M059J (cell line): ENCODE measurements at regions not wholly inside any gene's neighbourhood (a gene's known extent, or its start where the extent isn't known, plus 50 kb on each side); places are given as distances from the start of the nearest gene placed in this dataset.

ENCODE experiments used
- DNase-seq: peaks from one replicate; pipeline ENCODE4 v3.0.0-alpha.2; 2012; ENCODE audit warnings: low read depth

DNA sequence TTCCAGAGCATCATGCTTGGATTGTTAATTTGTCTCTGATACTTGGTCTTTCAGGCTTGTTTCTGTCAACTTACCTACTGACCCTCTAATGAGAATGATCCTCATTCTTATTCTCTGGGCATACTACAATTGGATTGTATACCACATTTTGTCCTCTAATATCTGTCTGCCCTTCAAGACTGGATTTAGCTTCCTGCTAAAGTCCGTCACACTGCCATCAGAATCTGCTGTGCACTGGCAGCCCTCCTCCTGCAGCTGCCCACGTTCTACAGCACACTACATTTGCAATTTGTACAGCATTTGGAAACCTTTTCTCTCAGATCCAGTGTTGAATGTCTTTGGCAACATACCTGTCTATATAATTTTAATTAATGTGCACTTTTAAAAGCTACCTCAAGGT, 183.1 kb downstream of the ZNF330 start:
- no peak for DNase-seq

DNA sequence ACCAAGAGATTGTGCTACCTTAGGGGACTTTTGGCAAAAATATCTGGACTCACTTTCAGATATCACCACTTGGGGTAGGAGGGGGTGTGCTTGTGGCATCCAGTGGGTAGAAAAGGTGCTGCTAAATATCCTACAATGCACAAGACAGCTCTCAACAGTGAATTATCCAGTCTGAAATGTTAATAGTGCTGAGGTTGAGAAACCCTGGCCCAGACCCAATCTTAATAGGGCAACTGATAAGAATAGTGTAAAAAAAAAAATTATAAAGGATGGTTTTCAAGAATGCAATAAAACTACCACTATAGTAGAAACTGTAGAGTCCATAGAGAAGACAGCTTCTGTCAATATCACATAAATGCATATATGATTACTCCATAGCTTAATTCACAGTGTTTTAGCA, 185.5 kb downstream of the ZNF330 start:
- DNase-seq: no peak

- no peak for DNase-seq
Observed at GRCh38 chr4:141409556-141409955, 188.9 kb downstream of the ZNF330 start.

DNA sequence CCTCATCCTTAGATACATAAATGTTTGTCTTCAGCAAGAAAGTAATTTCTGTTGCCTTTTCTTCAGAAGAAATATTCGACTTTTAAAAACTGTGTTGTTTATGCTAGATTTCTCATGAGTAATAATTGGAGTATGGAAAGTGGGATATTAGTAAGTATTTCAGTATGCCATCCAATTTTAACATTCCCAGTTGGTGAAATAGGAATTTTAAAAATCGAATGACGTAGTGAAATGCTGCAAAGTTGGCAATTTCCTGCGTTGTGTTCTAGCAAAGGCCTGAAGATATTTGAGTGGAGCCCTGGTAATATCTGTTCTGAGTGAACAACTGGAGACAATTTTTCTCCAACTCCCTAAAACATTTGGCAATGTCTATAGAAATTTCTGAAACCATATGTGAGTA, 190.1 kb downstream of the ZNF330 start:
- no peak for DNase-seq

DNA sequence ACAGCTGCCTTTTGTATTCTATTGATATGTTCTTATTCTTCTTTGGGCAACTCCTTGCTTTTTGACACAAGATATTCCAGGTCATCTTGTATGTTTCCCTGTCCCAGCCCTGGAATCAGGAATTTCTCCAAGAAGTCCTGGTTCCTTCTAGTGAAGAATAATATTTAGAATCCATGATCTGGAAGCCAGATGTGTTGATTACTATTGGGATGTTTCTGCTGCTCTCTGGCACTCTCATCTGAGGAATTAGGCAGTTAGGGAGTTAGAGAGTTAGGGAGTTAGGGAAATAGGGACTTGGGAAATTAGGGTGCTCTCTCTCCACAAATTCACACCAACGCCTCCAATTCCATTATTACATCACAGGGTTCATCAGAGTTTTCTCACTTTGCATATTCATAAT, 191.2 kb downstream of the ZNF330 start:
- DNase-seq: no peak

DNA sequence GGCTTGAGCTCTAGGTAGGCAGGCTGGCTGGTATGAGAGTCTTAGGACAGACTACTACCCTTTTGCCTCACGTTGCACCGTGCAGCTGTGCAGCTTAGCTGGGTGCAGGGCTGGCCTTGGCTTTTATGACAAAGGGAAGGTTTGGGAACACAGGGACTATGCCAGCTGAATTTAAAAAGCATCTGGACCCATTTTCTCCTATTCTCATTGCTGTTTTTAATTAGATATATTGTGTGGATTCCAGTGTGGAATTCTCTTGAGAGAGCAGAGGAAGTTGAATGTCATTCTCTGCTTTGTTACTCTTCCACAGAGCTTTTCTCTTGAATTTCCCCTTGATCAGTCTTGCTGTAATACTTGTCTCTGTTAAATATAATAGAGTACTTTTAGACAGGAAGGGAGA, 192.7 kb downstream of the ZNF330 start:
- DNase-seq: no peak

DNA sequence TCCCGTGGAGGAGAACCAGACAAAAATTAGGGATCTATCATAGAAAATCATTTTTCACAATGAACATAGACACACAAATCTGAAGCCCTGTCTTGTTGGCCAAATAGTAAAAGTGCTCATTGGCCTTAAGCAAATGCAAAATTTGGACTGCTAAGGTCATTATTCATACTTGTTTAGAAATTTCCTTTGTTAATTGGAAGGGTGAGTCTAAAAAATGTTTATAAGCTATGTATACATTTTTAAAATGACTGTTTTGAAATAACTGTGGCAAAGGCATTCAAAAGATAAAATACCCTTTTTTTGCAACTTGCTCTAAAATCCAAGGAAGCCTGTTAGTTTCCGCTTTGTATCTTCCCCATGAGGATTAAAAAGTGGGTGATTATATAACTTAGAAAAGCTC, 195.0 kb downstream of the ZNF330 start:
- DNase-seq: no peak

DNA sequence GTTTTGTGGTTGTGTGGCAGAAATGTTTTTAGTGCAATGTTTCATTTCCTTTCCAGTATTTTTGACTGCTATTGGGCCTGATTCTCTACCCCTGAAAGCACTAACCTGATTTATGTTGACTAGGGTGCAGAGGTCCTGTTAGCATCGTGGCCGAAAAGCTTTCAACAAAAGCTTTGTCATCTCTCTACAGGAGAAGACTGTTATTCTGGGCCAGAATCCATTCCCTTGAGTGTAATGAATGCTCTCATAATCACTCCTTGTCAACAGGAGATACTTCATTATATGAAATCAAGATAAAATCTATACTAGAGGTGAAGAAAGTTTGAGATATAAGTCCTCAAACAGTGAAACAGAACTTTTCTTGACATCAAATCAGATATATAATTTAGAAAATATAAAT, 195.5 kb downstream of the ZNF330 start:
- peak; percentile 7 for DNase-seq

DNA sequence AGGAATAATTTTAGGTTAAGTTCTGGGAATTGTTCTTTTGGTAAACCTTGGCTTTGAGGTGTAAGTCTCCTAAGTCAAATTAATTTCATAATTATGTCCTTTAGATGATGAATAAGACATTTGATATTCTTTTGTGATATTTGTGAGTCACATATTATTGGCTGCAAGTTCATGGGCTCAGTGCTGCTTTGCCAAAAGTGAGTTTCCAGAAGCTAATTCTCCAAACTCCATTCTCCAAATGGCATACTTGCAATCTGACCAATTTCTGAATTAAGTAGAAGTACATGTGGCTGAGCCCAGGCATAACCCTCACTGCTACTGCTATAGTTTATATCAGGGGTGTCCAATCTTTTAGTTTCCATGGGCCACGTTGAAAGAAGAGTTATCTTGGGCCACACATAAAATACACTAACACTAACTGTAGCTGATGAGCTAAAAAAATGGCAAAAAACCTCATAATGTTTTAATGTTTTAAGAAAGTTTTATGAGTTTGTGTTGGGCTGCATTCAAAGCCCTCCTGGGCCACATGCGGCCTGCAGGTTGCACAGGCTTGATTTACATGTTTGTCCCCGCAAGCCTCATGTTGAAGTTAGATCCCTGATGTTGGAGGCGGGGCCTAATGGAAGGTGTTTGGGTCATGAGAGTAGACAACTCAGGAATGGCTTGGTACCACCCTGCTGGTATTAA, 196.1 kb downstream of the ZNF330 start:
- no peak for DNase-seq

- DNase-seq: peak; percentile 7
Observed at GRCh38 chr4:141417387-141417786, 196.7 kb downstream of the ZNF330 start.

DNA sequence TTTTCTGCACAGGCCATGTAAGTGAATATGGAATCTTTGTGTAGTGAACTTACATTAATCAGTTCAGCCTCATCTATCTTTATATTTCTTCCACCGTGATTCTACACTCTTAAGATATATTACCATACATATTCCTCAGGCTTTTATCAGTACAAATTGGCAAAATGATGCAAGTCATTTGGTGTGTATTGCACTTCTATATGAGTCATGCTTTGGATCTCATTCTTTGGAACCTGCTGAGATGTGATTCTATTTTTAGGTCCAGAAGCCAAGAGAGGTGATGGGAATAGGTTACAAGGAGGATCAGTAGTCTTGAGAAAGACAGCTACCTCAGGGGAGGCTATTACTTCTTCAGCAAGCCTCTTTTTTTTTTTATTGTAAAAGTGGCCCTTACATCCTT, 204.4 kb downstream of the ZNF330 start:
- DNase-seq: peak; percentile 54

DNA sequence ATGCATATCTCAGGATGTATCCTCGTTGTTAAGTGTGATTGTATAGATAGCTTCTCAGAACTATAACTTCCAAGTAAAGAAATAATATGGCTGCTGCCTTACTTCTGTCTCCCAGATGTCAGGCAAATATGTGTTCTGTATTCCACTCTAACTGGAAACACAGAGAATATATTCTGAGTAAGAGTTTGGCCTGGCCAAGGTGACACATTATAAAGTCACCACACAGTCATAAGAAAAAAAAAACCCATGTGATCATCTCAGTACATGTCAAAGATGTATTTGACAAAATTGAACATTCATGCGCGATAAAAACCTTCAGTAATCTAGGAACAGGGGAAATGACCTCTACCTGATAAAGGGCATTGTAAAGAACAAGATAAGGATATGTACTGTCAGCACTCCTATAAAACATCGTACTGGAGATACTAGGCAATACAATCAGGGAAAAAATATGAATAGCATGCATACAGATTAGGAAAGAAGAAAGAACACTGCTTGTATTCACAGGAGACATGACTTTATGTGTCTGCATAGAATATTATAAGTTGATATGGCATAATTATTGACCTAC, 207.1 kb downstream of the ZNF330 start:
- DNase-seq: peak; percentile 4

DNA sequence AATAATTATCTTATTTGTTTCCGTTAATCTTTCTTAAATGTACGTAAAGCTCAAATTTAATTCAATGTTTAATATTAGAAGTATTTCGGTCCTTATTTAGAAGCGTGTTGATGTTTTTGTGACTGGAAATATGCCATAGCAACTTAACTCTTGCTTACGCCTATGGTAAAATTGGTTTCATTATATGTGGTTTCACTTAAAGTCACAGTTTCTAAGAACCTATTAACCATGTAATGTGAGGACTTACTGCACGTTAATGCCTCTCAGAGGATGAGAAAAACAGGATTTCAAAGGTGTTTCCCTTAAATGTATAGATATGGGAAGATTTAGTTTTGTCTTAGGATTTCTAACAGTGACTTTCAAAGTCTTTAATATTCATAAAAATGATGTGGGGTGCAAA, 206.4 kb upstream of the IL15 start:
- no peak for DNase-seq

- DNase-seq: no peak
Observed at GRCh38 chr4:141430686-141431085, 205.7 kb upstream of the IL15 start.

DNA sequence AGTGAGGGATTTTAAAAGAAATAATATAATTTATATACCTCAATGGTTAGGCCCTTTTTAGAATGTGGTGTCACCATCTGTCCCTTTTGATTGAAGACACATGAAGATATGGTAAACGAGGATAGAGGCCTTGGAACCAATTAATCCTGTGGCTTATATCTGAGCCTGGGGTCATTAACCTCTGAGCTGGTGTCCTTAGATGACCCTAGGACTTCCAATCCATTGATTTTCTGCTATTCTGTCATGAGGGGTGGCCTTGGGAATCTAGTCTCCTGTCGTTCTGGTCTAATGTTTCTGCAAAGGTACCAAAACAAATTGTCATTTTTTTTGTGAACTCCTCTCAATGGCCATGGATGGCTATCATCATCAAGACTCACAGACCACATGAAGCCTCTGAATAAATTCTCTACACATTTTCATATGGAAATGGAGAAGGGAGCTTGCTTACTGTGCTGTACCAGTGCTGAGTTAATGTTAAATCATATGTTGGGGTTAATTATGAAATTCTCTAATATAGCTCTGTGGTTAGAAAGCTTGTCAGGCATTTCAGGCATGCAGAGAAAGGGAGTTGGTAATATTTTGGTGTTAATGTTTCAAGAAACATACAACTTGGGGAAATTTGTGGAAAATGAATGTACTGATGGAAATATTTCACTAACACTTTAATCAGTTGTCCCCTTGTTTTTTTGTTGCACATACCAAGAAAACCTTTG, 204.2 kb upstream of the IL15 start:
- DNase-seq: no peak

DNA sequence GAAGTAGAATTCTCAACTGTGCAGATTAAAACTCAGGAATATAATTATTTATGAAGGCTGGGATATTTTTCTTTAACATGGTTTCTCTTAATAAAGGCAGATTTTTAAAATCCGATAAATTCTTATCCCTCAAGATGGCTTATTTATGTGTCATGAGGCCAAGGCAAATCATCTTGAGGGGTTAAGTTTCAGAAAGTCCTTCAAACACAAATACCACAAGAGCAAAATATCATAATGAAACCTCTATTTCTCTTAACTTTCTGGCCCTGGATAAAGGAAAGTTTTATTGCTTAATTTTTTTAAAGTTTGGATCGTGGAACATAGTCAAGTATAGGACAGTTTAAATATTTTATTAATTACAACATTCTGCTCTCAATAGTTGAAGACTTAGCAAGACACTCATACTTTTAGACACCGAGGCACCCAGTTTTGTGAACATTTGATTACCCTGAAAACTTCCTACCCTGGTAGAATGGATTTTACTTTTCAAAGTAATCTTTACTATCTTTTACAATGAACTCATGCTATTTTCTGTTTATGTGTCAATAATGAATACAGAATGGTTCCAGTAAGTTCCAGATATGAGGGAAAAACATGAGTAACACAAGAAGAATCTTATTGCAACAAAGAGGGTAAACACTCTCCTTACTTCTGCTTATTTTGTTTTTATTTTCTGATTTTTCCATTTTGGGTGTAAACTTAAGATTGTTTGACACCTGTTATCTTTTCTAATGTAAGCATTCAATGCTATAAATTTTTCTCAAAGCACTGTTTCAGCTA, 200.7 kb upstream of the IL15 start:
- DNase-seq: peak; percentile 5

DNA sequence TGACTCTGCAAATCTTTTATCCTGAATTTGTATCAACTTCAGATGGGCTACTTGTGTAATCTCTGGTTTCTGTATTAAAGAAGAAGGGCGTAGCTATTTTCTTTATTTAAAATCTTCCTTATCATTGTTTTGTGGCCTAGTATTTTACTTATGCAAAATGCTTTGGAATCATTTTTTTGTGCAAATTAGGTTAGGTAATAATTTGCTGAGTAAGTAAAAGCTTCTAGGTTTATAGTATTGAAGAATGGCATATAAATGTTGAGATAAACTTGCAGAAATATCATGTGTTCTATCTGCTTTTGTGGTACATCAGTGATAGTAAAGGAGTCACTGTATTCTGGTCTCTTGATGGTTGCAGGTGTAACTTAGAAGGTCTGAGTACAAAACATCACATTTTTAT, 197.2 kb upstream of the IL15 start:
- DNase-seq: no peak

DNA sequence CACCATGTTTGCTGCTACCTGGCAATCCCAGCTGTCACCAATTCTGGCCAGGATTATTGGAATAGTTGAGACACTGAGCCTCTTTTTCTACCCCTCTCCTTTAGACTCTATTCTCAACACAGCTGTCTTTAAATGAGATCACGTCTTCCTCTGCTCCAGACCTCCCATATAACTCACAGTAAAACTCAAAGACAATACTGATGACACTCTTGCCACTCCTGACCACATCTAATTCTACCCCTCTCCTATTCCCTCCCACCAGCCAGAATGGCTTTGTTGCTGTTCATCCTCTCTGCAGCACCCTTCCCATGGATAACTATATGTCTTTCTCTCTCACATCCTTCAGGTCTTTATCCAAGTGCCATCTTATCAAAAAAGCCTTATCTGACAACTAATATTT, 188.6 kb upstream of the IL15 start:
- DNase-seq: no peak

- no peak for DNase-seq
Observed at GRCh38 chr4:141448490-141448889, 187.9 kb upstream of the IL15 start.

DNA sequence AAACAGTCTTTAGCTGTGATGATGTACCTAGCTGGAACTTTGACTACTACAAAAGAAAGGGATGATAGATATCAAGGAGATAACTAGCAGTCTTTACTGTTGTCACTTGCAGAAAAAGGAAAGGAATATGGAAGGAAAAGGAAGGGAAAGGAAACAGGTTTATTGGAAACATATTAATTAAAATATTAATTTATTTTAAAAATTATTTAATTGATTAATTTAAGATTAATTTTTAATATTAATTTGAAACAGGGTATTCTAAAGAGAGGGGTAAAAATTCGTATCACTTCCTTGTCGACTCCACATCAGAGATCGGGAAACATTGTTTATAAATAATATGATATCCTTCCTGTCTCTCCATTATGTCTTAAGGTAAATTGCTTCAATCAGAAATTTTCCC, 186.5 kb upstream of the IL15 start:
- no peak for DNase-seq

- peak; percentile 39 for DNase-seq
Observed at GRCh38 chr4:141455651-141456050, 180.7 kb upstream of the IL15 start.

DNA sequence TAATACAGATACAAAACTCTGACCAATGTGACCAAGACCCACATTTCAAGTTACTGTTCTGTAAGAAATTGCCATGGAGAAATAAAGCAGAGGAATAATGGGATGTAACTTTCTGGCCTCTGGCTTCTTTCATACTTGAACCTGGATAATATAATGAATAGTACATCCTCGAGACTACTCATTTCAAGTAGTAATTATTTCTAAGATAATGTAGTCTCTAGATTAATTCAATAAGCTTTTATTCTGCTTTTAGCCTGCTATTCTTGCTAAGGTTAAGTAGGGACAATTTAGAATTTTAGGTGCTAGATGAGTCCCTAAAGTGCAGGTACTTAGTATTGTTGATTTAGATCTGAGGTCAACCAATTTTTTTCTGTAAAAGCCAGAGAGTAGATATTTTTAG, 178.7 kb upstream of the IL15 start:
- no peak for DNase-seq

GRCh38 chr4:141458501-141458900, 177.9 kb upstream of the IL15 start:
- DNase-seq: peak; percentile 62
